SK-N-SH (cell line): ENCODE measurements at regions not wholly inside any gene's neighbourhood (a gene's known extent, or its start where the extent isn't known, plus 50 kb on each side); places are given as distances from the start of the nearest gene placed in this dataset.

ENCODE experiments used
- EZH2phosphoT487 ChIP-seq: fragments of 200-600 bp; sonication (generic); IDR thresholded peaks from 2 replicates; pipeline ENCODE4 v1.6.1; 2017; ENCODE audit warnings: low read depth, mixed run types, mild to moderate bottlenecking, antibody characterized with exemption, moderate library complexity, borderline replicate concordance
- TAF1 ChIP-seq: IDR thresholded peaks from 2 replicates; pipeline ENCODE4 v1.6.1; 2012; ENCODE audit warnings: low read depth, mild to moderate bottlenecking, low read length, moderate library complexity, borderline replicate concordance
- TF ChIP-seq, protein P1 (sequence below): fragments of 200-600 bp; sonication (generic); IDR thresholded peaks from 2 replicates; pipeline ENCODE4 v1.6.1; 2017; ENCODE audit warnings: antibody characterized with exemption, mild to moderate bottlenecking, moderate library complexity

DNA sequence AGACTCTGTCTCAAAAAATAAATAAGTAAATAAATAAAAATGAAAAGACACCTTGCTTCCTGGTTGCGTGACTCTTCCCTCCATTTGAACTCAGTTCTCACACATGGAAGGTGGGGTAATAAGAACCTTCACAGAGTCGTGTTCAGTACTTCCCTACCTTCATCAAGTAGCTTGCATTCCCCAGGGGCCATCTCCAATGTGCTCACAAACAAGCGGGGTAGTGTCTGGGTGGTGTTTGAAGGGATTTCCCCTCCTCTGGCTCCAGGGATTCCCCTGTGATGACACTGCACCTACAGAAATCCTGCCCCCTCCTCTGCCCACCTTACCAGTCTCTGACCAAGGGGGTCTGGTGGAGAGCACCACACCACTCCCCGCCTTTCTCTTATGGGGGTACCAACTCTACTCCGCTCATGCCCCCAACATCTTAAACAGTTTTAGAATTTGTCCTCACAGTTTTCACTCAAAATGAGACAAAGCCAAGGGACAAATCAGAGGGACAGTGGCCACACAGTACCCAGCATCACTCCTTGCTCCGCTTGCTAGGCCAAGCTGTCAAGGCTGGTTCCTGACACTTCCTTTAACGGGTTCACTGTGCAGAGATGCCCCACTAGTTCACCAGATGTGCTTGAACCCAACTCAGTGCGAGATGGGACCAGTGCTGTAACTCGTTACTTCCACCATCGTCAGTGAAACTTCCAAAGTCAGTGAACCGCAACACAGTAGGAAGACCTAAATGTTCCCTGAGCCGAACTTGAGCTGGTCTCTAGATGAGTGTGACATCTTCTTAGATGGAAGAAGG lies 69.1 kb downstream of the COPRS start:
- TF ChIP-seq TAF1 (no peak), EZH2phosphoT487 (no peak)
- TF ChIP-seq, protein P1, sequence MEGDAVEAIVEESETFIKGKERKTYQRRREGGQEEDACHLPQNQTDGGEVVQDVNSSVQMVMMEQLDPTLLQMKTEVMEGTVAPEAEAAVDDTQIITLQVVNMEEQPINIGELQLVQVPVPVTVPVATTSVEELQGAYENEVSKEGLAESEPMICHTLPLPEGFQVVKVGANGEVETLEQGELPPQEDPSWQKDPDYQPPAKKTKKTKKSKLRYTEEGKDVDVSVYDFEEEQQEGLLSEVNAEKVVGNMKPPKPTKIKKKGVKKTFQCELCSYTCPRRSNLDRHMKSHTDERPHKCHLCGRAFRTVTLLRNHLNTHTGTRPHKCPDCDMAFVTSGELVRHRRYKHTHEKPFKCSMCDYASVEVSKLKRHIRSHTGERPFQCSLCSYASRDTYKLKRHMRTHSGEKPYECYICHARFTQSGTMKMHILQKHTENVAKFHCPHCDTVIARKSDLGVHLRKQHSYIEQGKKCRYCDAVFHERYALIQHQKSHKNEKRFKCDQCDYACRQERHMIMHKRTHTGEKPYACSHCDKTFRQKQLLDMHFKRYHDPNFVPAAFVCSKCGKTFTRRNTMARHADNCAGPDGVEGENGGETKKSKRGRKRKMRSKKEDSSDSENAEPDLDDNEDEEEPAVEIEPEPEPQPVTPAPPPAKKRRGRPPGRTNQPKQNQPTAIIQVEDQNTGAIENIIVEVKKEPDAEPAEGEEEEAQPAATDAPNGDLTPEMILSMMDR = no peak
